ENCODE measurements at regions not wholly inside any gene's neighbourhood (a gene's known extent, or its start where the extent isn't known, plus 50 kb on each side); places are given as distances from the start of the nearest gene placed in this dataset.

DNA sequence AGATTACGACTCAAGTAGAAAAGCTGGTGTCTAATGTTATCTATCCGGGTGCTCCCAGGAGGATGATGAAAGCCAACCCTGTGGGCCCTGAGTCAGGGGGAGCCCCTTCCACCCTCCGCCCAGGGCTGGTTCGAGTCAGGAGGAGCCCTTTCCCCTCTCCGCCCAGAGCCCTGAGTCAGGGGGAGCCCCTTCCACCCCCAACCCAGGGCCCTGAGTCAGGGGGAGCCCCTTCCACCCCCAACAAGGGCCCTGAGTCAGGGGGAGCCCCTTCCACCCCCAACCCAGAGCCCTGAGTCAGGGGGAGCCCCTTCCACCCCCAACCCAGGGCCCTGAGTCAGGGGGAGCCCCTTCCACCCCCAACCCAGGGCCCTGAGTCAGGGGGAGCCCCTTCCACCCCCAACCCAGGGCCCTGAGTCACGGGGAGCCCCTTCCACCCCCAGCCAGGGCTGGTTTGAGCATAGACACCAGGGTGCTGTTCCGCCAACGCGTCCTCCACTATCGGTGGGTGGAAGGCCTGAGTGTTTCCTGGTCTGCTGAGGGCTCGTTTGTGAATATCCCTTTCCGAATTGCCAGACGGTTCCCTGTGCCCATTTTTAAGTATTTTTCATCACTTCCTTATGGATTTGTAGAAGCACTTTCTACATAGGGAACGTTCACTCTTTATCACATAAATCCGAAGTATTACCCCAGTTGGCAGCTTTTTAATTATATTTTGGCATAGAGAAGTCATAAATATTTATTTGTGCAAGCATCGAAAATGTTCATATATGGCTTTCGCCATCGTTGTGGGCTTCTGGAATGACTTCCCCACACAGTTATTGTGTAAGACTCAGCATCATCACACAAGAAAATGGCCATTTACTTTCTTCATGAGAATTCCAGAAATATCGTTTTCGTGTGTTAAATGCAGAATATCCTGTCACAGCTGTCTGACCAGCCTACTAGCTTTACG is 380.6 kb downstream of the BRD1 start:
- FAIRE-seq (no peak), DNase-seq (ENCODE audit: low read depth) (no peak)
- H3K36me3 ChIP-seq (ENCODE audit: control insufficient read depth, insufficient read depth, low read length): no peaks in the 10 kb centered on the region
- TF ChIP-seq, protein P1, sequence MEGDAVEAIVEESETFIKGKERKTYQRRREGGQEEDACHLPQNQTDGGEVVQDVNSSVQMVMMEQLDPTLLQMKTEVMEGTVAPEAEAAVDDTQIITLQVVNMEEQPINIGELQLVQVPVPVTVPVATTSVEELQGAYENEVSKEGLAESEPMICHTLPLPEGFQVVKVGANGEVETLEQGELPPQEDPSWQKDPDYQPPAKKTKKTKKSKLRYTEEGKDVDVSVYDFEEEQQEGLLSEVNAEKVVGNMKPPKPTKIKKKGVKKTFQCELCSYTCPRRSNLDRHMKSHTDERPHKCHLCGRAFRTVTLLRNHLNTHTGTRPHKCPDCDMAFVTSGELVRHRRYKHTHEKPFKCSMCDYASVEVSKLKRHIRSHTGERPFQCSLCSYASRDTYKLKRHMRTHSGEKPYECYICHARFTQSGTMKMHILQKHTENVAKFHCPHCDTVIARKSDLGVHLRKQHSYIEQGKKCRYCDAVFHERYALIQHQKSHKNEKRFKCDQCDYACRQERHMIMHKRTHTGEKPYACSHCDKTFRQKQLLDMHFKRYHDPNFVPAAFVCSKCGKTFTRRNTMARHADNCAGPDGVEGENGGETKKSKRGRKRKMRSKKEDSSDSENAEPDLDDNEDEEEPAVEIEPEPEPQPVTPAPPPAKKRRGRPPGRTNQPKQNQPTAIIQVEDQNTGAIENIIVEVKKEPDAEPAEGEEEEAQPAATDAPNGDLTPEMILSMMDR (IDR thresholded peaks at IDR 0.05; ENCODE audit: insufficient read depth, low read length, severe bottlenecking): no peak
- no peaks in the 10 kb centered on the region for H3K27me3 ChIP-seq (ENCODE audit: control insufficient read depth, insufficient read depth, low read length)
- no peak overlapping the region for H3K4me3 ChIP-seq (ENCODE audit: low read depth, low read length)

DNA sequence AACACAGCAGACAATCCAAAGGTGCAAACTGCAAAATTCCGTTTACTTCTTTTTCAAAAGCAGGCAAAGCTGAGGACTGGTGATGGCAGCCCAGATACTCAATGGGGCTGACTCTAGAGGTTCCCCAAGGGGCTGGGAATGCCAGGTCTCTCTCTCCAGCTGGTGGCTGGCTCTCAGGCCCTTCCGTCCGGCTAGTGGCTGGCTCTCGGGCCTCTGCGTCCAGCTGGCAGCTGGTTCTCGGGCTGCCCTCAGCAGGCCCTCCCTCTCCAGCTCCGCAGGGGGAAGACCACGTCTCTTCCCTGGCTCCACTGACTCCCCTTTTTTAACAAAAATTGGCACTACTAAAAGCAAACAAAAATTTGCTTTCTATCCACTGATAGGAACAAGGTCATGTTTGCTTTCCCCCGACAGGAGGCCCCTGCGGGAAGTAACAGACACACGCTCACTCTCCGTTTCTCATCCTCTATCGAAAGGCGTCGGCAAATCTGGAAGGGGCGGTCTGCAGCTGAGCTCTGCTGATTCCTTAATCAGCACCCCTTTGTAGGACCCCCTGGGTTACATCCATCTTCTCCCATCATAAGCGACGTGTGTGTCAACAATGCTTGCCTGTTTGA is 381.4 kb downstream of the BRD1 start:
- DNase-seq (ENCODE audit: low read depth): no peak
- Histone ChIP-seq H3K27me3 (ENCODE audit: control insufficient read depth, insufficient read depth, low read length) (no peaks in the 10 kb centered on the region), H3K36me3 (ENCODE audit: control insufficient read depth, insufficient read depth, low read length) (no peaks in the 10 kb centered on the region), H3K4me3 (ENCODE audit: low read depth, low read length) (no peak overlapping the region)
- TF ChIP-seq, protein P1 (IDR thresholded peaks at IDR 0.05; ENCODE audit: insufficient read depth, low read length, severe bottlenecking): no peak
- FAIRE-seq: no peak

DNA sequence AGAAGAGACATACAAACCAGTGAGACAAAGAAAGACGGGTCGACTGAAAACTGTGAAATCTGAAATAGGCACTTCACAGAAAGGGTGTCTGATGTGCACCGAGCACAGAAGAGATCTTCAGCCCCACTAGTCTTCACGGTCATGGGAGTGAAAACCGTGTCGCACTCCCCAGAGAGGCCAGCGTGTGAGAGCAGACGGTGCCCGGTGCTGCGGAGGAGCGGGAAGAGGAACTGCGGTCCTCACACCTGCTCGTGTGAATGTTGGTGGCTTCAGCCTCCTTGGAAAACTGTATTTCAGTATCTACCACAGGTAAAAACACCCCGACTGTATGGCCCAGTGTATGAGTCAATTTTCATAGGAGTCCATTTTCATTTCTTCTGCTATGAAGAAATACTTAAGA is 382.9 kb downstream of the BRD1 start:
- Histone ChIP-seq H3K27me3 (ENCODE audit: control insufficient read depth, insufficient read depth, low read length) (no peaks in the 10 kb centered on the region), H3K36me3 (ENCODE audit: control insufficient read depth, insufficient read depth, low read length) (no peaks in the 10 kb centered on the region), H3K4me3 (ENCODE audit: low read depth, low read length) (no peak overlapping the region)
- DNase-seq (ENCODE audit: low read depth) (no peak), FAIRE-seq (no peak)
- TF ChIP-seq, protein P1 (IDR thresholded peaks at IDR 0.05; ENCODE audit: insufficient read depth, low read length, severe bottlenecking): no peak

DNA sequence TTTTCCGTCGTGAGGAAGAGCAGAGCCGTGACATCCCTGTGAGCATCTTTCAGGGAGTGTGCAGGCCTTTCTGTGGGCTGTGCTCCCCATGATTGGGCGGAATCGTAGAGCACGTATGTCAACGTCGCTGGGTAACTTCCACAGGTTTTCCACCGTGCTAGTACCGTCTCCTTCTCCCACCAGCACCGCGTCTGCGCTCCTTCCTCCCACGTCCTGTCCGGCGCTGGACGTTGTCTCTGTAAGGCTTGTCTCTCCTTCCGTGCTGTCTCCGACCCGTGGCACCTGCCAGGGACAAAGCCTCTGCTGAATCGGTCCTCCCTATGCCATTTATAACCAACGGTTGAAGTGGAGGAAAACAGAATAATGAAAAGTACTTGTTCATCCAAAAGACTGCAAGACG is 386.7 kb downstream of the BRD1 start:
- FAIRE-seq: no peak

DNA sequence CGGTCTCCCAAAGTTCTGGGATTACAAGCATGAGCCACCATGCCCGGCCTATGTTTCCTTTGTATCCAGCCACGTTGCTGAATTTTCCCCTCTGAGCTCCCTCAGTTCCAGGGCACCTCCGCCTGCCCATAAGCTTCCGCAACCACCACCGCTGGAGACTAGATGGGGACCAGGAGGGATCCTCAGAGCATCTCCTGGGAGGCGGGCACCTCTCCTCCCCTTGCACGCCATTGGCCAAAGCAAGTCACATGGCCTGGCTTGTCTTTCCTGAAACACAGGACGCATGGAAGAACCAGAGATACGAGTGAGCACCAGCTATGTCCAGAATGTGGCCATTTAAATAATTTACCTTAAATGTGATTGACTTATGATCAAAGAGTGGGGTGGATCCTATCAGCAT is 388.3 kb downstream of the BRD1 start:
- Histone ChIP-seq H3K4me3 (ENCODE audit: low read depth, low read length) (no peak overlapping the region), H3K36me3 (ENCODE audit: control insufficient read depth, insufficient read depth, low read length) (no peaks in the 10 kb centered on the region), H3K27me3 (ENCODE audit: control insufficient read depth, insufficient read depth, low read length) (no peaks in the 10 kb centered on the region)
- DNase-seq (ENCODE audit: low read depth): no peak
- TF ChIP-seq, protein P1 (IDR thresholded peaks at IDR 0.05; ENCODE audit: insufficient read depth, low read length, severe bottlenecking): no peak
- no peak for FAIRE-seq

More for the DNA sequence above, 386.7 kb downstream of the BRD1 start:
- TF ChIP-seq, protein P1 (IDR thresholded peaks at IDR 0.05; ENCODE audit: insufficient read depth, low read length, severe bottlenecking): no peak
- Histone ChIP-seq H3K27me3 (ENCODE audit: control insufficient read depth, insufficient read depth, low read length) (no peaks in the 10 kb centered on the region), H3K36me3 (ENCODE audit: control insufficient read depth, insufficient read depth, low read length) (no peaks in the 10 kb centered on the region), H3K4me3 (ENCODE audit: low read depth, low read length) (no peak overlapping the region)
- no peak for DNase-seq (ENCODE audit: low read depth)

Data from bronchial epithelial cell (primary cell).